Myocyte (in vitro differentiated cells): ENCODE measurements at regions not wholly inside any gene's neighbourhood (a gene's known extent, or its start where the extent isn't known, plus 50 kb on each side); places are given as distances from the start of the nearest gene placed in this dataset.
A peak's percentile ranks its signal among the peaks of the same experiment; 100 is the strongest.

Experiments
- DNase-seq: peaks from one replicate; pipeline ENCODE4 v3.0.0-alpha.2; 2012; ENCODE audit warnings: low read depth

DNA sequence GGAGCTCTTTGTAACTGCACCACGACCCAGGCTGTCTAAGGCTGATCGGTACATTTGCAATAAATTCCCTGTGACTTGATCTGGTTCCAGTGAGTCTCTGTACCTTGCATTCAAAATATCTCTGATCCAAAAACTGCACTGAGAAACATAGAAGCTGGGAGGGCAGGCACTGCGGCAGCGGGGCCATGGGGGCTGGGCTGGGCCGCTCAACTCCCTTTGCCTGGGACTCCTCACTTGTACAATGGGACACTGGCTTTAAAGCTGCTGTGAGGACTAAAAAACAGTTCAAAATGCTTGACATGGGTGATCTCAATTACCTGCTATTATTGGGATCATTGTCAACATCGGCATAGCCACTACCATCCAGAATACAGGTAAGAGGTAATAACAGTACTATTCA, 644.0 kb downstream of the AJAP1 start:
- DNase-seq = no peak

DNA sequence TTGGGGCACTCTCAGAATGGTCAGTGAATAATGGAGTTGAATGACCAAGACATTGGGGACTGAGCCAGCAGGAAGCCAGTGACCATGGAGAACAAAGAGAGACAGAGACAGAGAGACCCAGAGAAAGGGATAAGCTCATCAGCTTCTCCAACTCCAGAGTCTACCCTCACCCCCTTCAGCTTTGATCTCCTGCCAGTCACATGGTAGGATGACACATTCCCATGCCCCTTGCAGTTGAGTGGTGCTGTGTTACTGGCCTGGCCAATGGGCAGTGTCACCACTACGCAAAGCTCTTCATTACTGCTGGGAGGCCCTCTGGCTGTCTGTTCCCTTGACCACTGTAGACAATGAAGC, 643.5 kb downstream of the AJAP1 start:
- DNase-seq = no peak

DNA sequence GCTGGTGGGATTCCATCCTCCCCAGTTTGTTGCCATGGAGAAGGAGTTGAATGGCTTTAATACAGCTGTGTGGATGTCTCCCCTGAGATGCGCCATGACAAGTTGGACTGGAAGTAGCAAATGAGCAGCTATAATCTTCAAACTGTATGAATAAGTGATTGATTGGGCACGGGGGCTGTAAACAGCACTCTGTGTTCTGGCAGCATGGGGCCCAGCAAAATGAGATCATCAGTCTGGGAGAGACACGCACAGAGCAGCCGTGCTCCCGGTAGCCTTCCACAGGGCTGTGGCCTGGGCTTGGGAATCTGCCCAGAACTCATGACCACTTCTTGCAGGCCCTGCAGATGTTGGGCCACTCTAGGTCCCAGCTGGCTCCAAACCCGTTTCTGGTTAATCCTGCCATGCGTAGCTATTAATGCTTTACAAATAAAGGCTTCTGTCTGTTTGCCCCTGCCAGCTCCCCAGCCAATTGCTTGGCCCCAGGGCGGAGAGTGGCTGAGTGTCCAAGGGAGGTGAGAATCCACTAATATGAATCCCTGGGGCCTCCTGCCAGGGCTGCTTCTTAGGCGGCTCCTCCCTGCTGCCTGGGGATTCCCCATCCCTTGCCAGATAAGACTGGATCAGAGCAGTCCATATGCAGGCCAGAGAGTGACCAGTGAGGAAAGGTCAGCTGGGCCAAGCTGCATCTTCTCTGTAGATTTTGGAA, 642.9 kb downstream of the AJAP1 start:
- no peak for DNase-seq

DNA sequence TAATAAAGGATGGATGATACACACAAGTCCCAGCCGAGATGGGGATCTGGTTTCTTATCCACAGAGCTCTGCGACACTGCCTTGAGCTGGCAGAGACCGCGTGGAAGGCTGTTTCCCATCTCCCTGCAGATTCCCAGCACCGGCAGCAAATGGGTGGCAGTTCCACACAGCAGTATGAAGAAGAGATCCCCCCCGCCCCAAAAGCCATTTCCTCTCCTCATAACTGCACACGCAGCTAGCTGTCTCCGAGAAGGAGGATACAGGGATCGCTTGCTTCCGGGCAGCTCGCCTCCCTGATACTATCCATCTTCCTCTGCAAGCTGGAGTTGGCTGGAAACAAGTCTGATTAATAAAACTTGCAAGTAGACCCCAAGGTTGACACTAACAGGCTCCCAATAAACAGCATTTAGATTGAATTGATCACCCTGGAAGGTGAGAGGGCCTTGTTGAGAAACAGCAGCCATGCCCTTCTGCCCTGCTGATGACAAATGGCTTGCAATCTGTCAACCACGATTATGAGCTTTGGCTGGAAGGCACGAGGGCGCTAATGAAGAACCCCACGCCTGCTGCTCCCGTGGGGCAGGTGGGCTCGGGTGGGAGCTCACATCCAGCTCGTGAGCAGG, 642.3 kb downstream of the AJAP1 start:
- no peak for DNase-seq

DNA sequence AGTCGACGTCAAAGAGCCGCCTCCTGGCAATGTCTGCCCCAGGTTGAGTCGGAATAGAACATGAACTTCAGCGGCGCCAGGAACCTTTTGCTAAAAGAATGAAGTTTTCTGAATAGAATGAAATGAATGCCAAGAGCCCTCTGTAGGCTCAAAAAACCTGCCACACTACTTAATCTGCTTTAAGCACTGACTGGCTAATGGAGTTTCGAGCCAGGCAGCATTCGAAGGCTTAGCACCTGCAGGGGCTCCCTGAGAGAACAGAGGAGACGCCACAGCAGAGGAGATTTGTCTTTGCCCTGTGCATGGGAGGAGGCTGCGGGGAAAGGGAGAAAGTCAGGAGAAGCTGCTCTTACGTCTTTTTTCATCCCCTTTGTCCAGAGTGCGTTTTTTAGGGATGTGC, 641.7 kb downstream of the AJAP1 start:
- no peak for DNase-seq

DNA sequence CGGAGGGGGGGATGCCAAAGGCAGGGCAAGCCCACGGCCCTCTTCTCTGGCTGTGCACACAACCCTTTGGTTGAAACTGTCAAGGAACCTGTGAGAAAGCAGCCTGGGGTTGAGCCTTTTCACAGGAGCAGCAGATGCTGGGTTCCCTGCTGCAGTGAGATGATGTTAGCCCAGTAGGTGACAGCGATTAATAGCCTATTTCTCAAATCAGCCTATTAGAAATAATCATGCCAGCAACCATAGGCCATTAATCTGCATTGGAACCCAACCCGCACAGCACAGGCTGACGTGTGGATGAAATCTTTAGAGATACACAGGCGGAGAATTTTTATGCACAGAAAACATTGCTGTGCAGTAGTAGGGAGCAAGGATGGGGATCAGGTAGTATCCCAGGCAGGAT, 637.5 kb downstream of the AJAP1 start:
- DNase-seq = no peak

DNA sequence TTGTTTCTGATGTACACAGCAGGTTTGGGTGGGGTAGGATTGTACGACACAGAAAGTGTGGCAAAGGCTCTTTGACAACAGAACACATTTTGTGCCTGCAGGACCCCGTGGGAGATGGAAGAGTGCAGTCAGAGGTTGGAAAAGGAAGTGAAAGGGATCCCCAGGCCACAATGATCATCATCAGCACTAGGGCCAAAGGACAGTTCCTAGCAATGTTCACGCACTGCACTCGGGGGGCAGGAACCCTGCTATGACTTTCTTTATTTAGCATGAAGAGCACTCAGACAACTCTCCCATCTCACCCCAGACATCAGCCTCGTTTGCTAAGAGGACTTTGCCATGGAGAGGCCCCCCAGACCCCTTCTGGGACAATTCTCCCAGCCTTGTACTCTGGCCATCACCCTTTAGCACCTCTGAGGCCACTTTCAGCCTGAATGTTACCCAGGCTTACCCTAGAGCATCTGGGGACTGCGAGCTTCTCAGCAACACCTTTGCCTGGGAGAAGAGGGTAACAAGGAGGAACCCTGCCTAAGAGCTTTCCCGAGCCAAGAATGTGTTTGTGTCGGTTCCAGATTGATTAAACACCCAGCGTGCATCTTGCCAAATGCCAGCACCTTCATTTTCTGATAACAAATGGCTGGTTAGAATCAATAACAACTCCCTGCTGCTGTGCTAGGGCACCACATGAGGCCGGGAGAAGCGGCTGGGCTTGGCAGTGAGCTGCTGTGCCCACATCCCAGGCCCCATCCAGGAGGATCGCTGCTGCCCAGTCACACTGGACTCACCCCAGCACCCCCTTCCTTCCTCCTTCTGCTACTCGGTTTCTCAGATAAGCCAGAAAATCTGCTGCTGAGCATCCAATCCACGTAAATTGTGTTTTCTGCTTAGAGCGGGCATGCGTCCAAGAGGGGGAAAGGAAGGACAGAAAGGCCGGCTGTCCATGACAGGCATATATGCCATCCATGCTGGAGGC, 633.1 kb downstream of the AJAP1 start:
- no peak for DNase-seq

DNA sequence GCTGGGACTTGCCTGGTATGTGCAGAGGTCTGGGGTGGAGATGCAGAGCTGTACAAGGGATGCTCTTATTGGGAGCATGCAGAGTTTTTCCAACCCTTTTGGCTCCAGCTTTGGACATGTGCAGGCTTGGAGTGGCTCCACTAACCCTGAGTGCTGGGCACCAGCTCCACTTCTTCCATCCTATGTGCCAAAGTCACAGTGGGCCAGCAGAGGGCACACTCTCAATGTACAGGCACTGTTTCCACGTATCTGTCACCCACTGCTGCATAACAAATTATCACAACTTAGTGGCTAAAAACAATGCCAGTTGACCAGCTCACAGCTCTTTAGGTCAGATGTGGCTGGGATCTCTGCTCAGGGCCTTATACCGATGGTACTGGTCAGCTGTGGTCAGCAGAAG, 631.8 kb downstream of the AJAP1 start:
- no peak for DNase-seq

DNA sequence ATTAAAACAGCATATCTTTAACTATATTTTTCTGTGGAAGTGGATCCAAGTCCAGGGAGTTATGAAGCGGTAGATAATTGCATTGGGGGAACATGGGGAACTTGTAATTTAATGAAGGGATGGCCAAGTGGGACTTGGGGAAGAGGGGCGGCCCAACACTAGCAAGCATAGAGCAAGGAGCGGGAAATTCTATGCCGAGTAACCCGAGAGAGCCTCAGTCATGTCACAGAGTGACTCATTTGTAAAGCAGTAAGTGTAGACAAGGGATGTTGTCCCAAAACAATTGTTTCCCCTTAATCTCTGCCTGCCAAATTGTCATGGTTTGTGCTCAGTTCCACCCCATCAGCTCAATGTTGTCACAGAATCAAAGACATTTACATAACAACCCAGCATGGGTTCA, 620.1 kb downstream of the AJAP1 start:
- DNase-seq = no peak

DNA sequence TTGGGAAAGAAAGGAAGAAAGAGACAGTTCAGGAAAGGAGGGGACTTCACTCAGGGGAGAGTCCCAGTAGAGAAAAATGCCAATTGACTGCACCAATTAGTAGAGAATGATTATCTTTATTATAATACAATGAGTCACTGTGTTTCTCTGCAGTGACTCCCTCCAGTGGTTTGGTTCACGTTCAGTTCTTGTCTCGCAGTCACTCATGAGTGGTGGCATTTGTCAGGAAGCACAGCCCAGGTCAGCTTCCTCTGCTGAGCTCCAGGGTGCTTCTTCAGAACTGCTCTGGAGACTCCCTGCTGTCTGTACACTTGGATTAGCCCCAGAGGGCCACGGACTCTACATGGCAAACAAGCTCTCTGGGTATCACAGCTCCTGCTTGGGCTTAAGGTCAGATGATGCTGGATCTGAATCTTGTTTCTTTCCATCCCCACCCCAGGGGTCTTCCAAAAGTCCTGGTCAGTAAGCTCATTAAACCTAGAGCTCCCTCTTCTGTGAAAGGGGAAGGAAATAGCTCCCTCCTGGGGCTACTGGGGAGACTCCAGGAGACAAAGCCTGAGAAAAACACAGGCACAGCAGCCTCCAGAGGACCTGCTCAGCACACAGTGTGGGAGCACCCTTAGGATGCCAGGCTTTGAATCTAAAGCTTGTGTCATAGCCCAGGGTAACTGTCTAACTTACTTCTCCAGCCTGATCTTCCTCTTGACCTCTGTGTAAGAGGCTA, 619.0 kb downstream of the AJAP1 start:
- DNase-seq = no peak

DNA sequence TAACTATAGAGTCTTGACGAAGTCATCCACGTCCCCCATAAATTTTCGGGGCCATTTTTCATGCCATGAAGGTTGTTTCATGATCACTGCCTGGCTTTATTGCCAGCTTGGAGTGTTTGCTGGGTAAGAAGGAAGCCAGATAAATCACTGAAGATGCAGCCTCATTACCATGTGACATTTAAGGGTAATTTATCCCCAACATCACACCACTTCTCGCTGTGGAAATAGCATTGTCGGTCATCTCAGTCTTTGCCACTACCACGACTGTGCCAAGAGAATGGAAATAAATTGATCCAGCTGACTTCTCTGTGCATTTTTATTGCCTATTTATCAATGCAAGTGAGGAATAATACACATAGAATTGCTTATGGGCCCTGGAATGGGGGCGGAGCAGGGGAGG, 617.9 kb downstream of the AJAP1 start:
- no peak for DNase-seq

DNA sequence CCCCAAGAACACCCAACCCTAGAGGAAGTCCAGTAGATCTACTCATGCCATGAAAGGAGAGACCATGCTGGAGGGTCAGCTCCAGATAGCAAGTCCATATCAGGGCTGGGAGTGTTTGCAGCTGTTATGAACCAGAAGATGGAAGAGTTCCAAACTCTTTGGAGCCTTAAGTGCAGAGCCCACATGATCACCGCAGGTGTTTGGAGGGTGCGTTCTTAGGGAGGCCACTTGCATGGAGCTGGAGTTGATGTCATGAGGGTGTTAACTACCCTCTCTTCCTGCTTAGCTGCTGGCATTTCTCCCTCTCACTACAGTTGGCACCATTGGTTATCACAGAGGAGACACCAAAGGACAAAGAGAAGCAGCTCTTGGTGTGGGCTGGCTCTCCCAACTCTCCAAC, 616.9 kb downstream of the AJAP1 start:
- peak; percentile 2 for DNase-seq

DNA sequence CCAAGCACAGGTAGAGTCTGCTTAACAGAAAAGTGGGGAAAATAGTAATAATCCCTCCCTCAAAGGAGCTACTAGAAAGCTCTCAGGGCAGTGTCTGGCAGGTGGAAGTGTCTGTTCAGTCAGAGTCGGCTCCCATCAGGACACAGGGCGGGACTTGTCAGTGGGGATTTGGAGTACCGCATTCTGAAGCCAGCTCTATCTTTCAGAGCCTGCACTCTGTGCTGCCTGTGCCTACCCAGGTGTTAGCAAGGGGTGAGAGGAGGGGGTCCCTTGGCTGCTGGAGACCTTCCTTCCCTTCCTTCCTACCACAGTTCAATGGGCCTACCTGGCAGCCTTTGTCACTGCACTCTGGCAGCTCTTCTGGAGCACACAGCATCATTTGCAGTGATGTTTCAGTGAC, 615.5 kb downstream of the AJAP1 start:
- DNase-seq = no peak

DNA sequence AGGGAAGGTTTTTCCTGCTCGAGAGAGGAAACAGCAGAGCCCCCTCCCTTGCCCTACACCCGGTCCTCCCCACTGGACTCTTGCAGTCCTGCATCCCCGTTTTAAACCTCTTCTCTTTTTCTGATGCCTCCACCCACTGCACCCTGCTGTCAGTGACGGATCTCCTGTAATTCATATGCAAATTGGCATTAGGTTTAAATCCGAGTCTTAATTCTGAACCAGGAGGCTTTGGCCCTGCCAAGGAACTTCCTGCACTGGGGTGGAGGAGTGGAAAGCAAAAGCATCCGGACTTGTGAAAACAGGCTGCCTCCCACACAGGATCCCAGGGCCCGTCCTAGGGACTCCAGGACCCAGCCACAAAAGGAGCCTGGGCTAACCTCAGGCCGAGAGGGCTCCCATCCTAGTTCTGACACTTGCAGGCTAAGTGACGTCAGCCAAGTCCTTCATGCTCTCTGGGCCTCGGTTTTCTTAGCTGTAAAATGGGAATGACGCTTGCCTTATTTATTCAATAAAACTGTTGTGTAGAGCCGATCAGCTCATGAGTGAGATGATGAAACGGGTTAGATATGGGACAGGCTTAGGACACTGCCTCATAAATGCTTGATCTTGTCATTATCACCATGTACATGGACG, 613.3 kb downstream of the AJAP1 start:
- DNase-seq = no peak

DNA sequence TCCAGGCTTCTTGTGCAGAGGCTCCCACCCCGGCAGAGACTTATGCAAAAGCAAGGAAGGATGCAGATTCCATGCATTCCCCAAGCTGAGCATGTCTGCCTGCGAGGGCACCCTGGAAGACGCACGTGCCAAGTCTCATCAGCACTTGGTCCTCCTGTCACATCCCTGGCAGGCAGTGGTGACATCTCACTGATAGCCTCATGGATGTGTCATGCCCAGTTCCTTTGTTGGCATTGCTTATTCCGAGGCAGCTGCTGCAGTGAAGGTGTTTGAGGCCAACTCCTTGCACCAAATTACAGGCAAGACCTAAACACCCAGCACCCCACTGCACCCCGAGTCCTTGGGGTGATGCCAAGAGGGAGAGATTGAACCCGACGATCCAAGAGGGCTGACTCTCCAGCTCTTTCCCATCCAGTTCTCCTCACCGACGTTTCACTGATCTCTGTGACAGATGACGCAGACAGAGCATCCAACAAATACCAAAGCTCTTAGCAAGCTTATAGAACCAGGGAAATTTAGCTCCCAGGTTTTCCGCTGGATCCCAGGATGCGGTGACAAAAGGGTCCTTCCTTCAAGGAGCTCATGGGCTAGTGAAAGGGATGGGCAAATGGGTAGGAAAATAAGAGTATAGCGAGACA, 611.1 kb downstream of the AJAP1 start:
- DNase-seq = no peak

DNA sequence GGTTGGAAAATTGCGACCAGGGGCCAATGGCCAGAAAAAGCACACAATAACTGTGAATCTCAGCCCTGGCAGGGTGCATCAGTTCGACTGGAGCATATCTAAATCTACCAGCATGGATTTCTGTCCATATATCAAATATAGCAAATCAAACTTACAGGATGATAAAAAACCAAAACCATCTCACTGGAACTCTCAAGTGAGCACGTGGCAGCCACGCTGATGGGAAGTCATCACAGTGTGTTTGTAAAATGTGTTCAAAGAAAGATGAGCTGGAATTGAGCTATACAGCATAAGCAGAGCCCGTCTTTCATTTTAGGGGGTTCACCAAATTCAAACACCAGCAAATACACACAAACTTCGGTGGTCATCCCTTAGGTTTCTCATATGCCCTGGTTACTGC, 610.1 kb downstream of the AJAP1 start:
- DNase-seq = no peak

DNA sequence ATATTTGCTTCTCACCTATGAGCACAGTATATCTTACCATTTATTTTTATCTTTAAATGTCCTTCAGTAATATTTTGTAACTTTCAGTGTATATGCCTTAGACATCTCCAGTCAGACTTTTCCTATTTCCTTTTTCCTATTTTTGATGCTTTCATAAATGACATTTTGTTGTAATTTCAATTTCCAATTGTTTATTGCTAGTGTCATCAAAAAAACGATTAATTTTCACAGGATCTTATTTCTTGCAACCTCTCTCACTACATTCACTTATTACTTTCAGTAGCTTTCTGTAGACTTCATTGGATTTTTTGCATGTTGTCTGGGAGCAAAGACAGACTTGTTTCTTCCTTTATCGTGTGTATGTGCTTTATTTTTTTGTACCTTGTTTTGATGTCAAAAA, 602.4 kb downstream of the AJAP1 start:
- DNase-seq = no peak

DNA sequence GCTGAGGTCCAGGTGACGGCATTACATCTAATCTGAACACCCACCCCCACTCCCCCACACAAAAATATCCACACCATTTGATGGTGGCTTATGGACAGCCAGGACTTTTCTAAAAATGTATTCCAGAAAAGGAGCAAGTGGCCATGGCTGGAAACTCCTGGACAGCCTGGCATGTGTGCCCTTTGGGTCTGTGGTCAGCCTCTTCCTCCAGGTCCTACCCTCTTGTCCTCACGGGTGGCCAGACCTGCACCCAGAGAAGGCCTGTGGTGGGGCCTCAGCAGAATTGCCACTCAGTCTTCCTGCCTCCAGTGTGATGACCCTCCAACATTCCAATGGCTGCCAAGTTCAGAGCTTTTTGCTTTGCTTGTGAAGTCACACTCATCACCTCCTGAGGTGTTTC, 600.6 kb downstream of the AJAP1 start:
- no peak for DNase-seq

DNA sequence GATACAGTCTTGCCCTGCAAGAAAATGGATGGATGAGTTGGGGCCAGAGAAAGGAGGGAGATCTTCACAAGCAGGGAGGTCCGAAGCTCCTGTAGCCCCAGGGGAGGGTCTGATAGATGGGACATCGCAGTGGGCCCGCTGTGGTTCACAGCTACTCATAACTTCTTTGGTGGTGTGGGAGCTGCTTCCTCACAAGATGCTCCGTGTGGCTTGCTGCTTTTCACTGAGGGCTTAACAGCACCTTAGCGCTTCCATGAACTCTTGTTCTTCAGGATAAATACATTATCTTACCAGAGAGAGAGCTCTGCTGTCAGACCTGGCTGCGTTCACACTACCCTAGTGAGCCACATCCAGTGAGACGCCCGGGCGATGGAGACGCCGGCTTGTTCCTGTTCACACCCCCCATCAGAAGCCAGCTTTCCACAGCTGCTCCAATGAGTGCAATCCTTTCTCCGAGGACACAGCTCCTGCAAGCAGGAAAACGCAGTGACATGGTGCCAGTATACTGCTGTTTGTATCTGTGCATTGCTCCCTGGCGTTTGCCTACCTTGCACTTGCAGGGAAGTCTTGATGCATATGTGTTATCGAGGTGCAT, 599.8 kb downstream of the AJAP1 start:
- DNase-seq = no peak

DNA sequence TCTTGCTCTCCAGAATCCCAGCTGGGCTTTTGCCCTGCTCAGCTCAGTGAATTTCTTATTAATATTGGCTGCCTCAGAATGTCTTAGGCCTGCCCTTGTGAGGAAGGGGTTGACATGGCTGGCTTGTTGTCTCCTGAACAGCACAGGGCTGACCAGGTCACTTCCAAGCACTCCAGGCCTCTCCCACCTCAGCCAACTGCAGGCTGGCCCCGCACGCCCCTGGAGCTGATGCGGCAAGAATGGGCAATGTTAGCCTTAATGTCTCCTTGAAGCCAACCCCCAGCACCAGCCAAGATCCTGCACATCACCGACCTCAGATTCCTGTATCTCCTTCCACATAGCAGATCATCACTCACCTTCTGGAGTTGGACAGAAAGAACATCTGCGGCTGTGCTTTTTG, 598.6 kb downstream of the AJAP1 start:
- DNase-seq = no peak
